ENCODE measurements at regions not wholly inside any gene's neighbourhood (a gene's known extent, or its start where the extent isn't known, plus 50 kb on each side); places are given as distances from the start of the nearest gene placed in this dataset.
"Not testable (repeated sequence)": the region's sequence is repeated elsewhere in the genome, so short reads cannot be mapped to it uniquely, and the experiment has no call there.

DNA sequence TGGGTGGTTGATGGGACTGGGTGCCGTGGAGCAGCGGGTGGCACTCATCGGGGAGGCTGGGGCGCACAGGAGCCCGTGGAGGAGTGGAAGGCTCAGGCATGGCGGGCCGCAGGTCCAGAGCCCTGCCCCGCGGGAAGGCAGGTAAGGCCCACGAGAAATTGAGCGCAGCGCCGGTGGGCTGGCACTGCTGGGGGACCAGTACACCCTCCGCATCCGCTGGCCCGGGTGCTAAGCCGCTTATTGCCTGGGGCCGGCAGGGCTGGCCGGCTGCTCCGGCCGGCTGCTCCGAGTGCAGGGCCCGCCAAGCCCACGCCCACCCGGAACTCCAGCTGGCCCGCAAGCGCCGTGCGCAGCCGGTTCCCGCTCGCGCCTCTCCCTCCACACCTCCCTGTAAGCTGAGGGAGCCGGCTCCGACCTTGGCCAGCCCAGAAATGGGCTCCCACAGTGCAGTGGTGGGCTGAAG, 85.1 kb upstream of the FAT4 start:
- no peak for TF ChIP-seq CTCF (IDR thresholded peaks at IDR 0.05; ENCODE audit: insufficient read depth, low read depth, low read length, missing control alignments)
- H3K4me3 ChIP-seq (ENCODE audit: low read length), result no peak overlapping the region
- DNase-seq (ENCODE audit: low read depth), result no peak

DNA sequence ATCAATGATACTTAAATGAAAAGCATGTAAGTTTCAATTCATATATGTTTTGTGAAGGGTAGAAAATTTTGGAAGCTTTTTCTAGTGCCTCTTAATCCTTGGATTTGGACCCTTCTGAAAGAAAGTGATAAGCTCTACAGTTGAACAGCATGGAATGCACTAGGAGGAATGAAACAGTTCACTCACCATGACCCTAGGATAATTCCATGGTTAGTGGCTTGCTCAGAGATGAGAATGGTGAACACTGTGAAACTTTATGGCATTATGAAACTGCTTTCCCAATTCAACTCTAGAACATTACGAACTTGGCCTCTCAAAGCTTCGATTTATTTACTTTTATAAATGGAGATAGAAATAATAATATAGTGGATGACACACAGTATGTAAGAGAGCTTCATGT, 88.9 kb upstream of the FAT4 start:
- H3K4me3 ChIP-seq (ENCODE audit: low read length), result no peak overlapping the region
- no peak for DNase-seq (ENCODE audit: low read depth)
- no peak for TF ChIP-seq CTCF (IDR thresholded peaks at IDR 0.05; ENCODE audit: insufficient read depth, low read depth, low read length, missing control alignments)

- TF ChIP-seq CTCF (IDR thresholded peaks at IDR 0.05; ENCODE audit: insufficient read depth, low read depth, low read length, missing control alignments), result no peak
- no peak overlapping the region for H3K4me3 ChIP-seq (ENCODE audit: low read length)
- DNase-seq (ENCODE audit: low read depth), result no peak
Observed at GRCh38 chr4:125200556-125200955, 114.2 kb upstream of the FAT4 start.

DNA sequence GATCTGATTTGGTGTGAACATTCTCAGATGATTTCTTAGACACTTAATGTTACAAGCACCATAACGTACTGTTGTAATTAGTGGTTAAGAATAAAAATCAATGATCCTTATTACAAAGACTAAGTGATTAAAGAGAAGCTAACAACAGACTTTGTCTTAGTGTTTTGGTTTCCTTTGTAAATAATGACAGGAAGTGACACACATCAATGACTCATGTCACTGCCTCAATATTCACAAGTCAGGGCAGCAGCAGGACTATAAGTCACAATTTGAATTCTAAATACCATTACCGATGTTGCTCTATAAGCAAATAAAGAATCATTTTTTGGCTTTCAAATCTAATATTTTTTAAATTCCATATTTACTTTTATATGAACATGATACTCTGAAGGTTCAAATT, 115.8 kb upstream of the FAT4 start:
- no peak overlapping the region for H3K4me3 ChIP-seq (ENCODE audit: low read length)
- TF ChIP-seq CTCF (IDR thresholded peaks at IDR 0.05; ENCODE audit: insufficient read depth, low read depth, low read length, missing control alignments), result no peak
- peak; percentile 84 for DNase-seq (ENCODE audit: low read depth)

DNA sequence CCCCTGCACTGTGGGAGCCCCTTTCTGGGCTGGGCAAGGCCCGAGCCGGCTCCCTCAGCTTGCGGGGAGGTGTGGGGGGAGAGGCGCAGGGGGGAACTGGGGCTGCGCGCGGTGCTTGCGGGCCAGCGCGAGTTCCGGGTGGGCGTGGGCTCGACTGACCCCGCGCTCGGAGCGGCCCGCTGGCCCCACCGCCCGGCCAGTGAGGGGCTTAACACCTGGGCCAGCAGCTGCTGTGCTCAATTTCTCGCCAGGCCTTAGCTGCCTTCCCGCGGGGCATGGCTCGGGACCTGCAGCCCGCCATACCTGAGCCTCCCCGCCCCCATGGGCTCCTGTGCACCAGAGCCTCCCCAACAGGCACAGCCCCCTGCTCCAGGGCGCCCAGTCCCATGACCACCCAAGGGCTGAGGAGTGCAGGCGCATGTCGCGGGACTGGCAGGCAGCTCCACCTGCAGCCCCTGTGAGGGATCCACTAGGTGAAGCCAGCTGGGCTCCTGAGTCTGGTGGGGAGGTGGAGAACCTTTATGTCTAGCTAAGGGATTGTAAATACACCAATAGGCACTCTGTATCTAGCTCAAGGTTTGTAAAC, 122.8 kb upstream of the FAT4 start:
- H3K4me3 ChIP-seq (ENCODE audit: low read length); DNase-seq (ENCODE audit: low read depth): not testable (repeated sequence)

GRCh38 chr4:125191232-125191631, 123.5 kb upstream of the FAT4 start:
- DNase-seq (ENCODE audit: low read depth), result peak; percentile 81

More at GRCh38 chr4:125191232-125191631, 123.5 kb upstream of the FAT4 start:
- TF ChIP-seq CTCF (IDR thresholded peaks at IDR 0.05; ENCODE audit: insufficient read depth, low read depth, low read length, missing control alignments), result no peak
- no peak overlapping the region for H3K4me3 ChIP-seq (ENCODE audit: low read length)
